GM10266 (cell line): ENCODE measurements at regions not wholly inside any gene's neighbourhood (a gene's known extent, or its start where the extent isn't known, plus 50 kb on each side); places are given as distances from the start of the nearest gene placed in this dataset.

Experiments used
- DNase-seq: peaks from one replicate; pipeline ENCODE4 v3.0.0; 2012; ENCODE audit errors: extremely low spot score
- CTCF ChIP-seq: IDR thresholded peaks from 2 replicates; pipeline ENCODE4 v1.5.1; 2012; ENCODE audit warnings: mild to moderate bottlenecking, low read depth; ENCODE audit not compliant: control insufficient read depth, insufficient read depth; ENCODE audit errors: missing control alignments

GRCh38 chr3:28134792-28135375 lies 106.5 kb upstream of the CMC1 start:
- no peak for DNase-seq
- no peak for TF ChIP-seq CTCF

- DNase-seq, result no peak
Observed at GRCh38 chr3:28136607-28137216, 104.7 kb upstream of the CMC1 start.

GRCh38 chr3:28138043-28138610 lies 103.3 kb upstream of the CMC1 start:
- no peak for DNase-seq
- no peak for TF ChIP-seq CTCF

More at GRCh38 chr3:28136607-28137216, 104.7 kb upstream of the CMC1 start:
- no peak for TF ChIP-seq CTCF

- DNase-seq, result no peak
- no peak for TF ChIP-seq CTCF
Observed at GRCh38 chr3:28139288-28139687, 102.1 kb upstream of the CMC1 start.

GRCh38 chr3:28139967-28140634 lies 101.3 kb upstream of the CMC1 start:
- no peak for TF ChIP-seq CTCF
- DNase-seq, result no peak

- no peak for DNase-seq
- no peak for TF ChIP-seq CTCF
Observed at GRCh38 chr3:28140664-28141063, 100.8 kb upstream of the CMC1 start.

- DNase-seq, result no peak
- no peak for TF ChIP-seq CTCF
Observed at GRCh38 chr3:28149960-28150359, 91.5 kb upstream of the CMC1 start.
